ENCODE measurements at regions not wholly inside any gene's neighbourhood (a gene's known extent, or its start where the extent isn't known, plus 50 kb on each side); places are given as distances from the start of the nearest gene placed in this dataset.

DNA sequence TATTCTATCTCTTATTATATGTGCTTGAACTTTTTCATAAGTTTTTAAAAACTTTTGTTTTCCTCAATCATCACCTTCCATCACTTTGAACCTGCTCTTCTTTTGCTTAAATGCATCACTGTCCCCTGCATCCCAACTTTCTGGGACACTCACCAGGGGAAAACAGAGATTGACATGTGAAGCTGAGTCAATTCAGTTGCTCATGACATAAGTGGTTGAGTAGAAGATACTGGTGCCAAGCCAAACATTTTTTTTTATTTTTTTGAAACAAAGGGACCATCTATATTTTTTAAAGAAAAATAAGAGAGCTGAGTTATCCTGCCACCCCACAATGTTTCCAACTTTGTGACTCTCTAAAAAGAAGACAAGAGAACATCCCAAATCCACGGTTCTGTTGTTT is 61.8 kb upstream of the AHR start:
- Histone ChIP-seq H3K4me1 (peaks cover 0 to 34% (median 13%) of the 10 kb centered on the region in 12 donors), H3K36me3 (no peaks in the 10 kb centered on the region), H3K27me3 (no peaks in the 10 kb centered on the region), H3K27ac (no peak overlapping the region), H3K9me3 (no peaks in the 10 kb centered on the region), H3K4me3 (no peak overlapping the region)
- 83 to 94% (median 86%) methylated on average over 1 of the region's 1 CpG for WGBS, 4 donors
- no peak for ATAC-seq
- DNase-seq, result no peak
- intact Hi-C loops (cut with DNase I), result loop anchor here in 2 of 10 donors (5.0 to 10.0 kb wide), 2 partner anchors 36 to 48 kb away; no protein-coding TSS in a partner anchor
- TF ChIP-seq, protein P1, sequence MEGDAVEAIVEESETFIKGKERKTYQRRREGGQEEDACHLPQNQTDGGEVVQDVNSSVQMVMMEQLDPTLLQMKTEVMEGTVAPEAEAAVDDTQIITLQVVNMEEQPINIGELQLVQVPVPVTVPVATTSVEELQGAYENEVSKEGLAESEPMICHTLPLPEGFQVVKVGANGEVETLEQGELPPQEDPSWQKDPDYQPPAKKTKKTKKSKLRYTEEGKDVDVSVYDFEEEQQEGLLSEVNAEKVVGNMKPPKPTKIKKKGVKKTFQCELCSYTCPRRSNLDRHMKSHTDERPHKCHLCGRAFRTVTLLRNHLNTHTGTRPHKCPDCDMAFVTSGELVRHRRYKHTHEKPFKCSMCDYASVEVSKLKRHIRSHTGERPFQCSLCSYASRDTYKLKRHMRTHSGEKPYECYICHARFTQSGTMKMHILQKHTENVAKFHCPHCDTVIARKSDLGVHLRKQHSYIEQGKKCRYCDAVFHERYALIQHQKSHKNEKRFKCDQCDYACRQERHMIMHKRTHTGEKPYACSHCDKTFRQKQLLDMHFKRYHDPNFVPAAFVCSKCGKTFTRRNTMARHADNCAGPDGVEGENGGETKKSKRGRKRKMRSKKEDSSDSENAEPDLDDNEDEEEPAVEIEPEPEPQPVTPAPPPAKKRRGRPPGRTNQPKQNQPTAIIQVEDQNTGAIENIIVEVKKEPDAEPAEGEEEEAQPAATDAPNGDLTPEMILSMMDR (IDR thresholded peaks at IDR 0.05), result no peak
- no peak for TF ChIP-seq POLR2A (IDR thresholded peaks at IDR 0.05)

- Histone ChIP-seq H3K27me3 (no peaks in the 10 kb centered on the region), H3K4me3 (no peak overlapping the region), H3K36me3 (no peaks in the 10 kb centered on the region), H3K27ac (no peak overlapping the region), H3K9me3 (no peaks in the 10 kb centered on the region), H3K4me1 (peaks cover 0 to 27% (median 7%) of the 10 kb centered on the region in 12 donors)
- 39 to 48% (median 44%) methylated on average over 1 of the region's 1 CpG for WGBS, 4 donors
- TF ChIP-seq POLR2A (IDR thresholded peaks at IDR 0.05), result no peak
- TF ChIP-seq, protein P1 (IDR thresholded peaks at IDR 0.05), result no peak
- DNase-seq (no peak), ATAC-seq (no peak)
- intact Hi-C loops (cut with DNase I), result loop anchor here in 2 of 10 donors (5.0 to 10.0 kb wide), 2 partner anchors 33 to 46 kb away; no protein-coding TSS in a partner anchor
Observed at GRCh38 chr7:17239046-17239445, 59.4 kb upstream of the AHR start.

DNA sequence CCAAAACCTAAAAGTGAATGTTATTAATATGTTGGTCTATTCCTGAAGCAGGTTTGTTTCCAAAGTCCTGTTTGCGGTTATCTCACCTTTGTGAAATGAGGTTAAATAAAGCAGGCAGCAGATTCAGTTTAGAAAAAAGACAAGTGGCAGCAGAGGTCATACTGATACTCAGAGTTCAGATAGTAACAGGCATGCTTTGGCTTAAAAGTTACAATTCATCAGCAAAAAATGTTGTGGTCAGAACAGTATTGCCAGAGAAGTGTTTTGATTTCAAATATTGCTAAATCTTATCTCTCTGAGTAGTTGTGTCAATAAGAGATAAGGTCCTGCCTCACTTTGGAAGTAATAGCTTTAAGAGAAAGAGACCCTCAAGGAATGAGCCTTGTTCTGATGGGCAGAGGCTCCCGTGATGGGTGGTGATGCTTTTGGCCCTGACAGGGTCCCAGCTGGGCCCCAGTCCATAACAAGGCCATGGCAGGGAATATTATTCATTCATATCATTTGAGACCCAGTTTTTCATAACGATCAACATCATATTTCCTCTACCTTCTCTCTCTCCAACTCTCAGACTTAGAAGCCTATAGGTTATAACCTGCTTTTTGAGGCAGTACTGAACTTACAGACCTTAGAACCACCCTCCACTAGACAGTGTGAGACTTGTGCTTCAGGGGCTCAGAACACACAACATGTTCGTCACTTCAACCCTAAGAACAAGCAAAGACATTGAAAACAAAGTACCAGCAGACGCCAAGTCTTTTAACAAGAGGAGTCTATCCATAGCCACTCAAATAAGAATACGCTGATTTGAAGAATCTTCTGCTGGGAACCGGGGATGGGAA is 58.5 kb upstream of the AHR start:
- WGBS, 4 donors, result 62 to 70% (median 67%) methylated on average over 7 of the region's 7 CpGs
- H3K9me3 ChIP-seq, result no peaks in the 10 kb centered on the region
- no peaks in the 10 kb centered on the region for H3K27me3 ChIP-seq
- H3K4me1 ChIP-seq, result peaks cover 0 to 21% (median 5%) of the 10 kb centered on the region in 12 donors
- intact Hi-C loops (cut with DNase I), result loop anchor here in 2 of 10 donors (5.0 to 10.0 kb wide), 2 partner anchors 32 to 45 kb away; no protein-coding TSS in a partner anchor
- no peak overlapping the region for H3K4me3 ChIP-seq
- H3K27ac ChIP-seq, result peak overlapping the region in 1 of 12 donors; percentile 0
- no peak for TF ChIP-seq POLR2A (IDR thresholded peaks at IDR 0.05)
- TF ChIP-seq, protein P1 (IDR thresholded peaks at IDR 0.05), result no peak
- ATAC-seq, result peak in 3 of 4 donors; percentile 18 to 34 (median 24)
- H3K36me3 ChIP-seq, result no peaks in the 10 kb centered on the region
- no peak for DNase-seq

- intact Hi-C loops (cut with DNase I), result no loop called here
- Histone ChIP-seq H3K27me3 (no peaks in the 10 kb centered on the region), H3K27ac (no peak overlapping the region), H3K36me3 (no peaks in the 10 kb centered on the region), H3K9me3 (no peaks in the 10 kb centered on the region), H3K4me1 (peaks cover 0 to 16% (median 2%) of the 10 kb centered on the region in 12 donors), H3K4me3 (no peak overlapping the region)
- DNase-seq (no peak), ATAC-seq (no peak)
- 85 to 95% (median 94%) methylated on average over 4 of the region's 4 CpGs for WGBS, 4 donors
- TF ChIP-seq, protein P1 (IDR thresholded peaks at IDR 0.05), result no peak
- no peak for TF ChIP-seq POLR2A (IDR thresholded peaks at IDR 0.05)
Observed at GRCh38 chr7:17242504-17242903, 55.9 kb upstream of the AHR start.
